Lower lobe of right lung (tissue), 2 donors: ENCODE measurements at regions not wholly inside any gene's neighbourhood (a gene's known extent, or its start where the extent isn't known, plus 50 kb on each side); places are given as distances from the start of the nearest gene placed in this dataset.
A peak's percentile ranks its signal among the peaks of the same experiment; 100 is the strongest.

Experiments used
- ATAC-seq, 2 donors: fragments of 200-7000 bp; cut with Tn5 transposase; one replicate each; pipeline ENCODE4 v1.9.1; 2020 to 2022; ENCODE audit warnings: mild to moderate bottlenecking in 2 of 2, moderate library complexity in 2 of 2
- DNase-seq: peaks from one replicate; pipeline ENCODE4 v3.0.0-alpha.2; 2020
- H3K27ac ChIP-seq: fragments of 200-600 bp; one replicate; pipeline ENCODE4 v1.8.0; 2022
- H3K27me3 ChIP-seq: fragments of 200-600 bp; one replicate; pipeline ENCODE4 v1.8.0; 2022; ENCODE audit warnings: low read depth
- H3K36me3 ChIP-seq: fragments of 200-600 bp; one replicate; pipeline ENCODE4 v1.8.0; 2022; ENCODE audit warnings: mild to moderate bottlenecking
- H3K4me1 ChIP-seq: fragments of 200-600 bp; one replicate; pipeline ENCODE4 v1.8.0; 2022
- H3K4me3 ChIP-seq: fragments of 200-600 bp; one replicate; pipeline ENCODE4 v1.8.0; 2022; ENCODE audit warnings: mild to moderate bottlenecking
- H3K9me3 ChIP-seq: fragments of 200-600 bp; one replicate; pipeline ENCODE4 v1.8.0; 2022
- CTCF ChIP-seq: fragments of 200-600 bp; IDR thresholded peaks from one replicate; pipeline ENCODE4 v1.8.0; 2022; ENCODE audit warnings: antibody characterized with exemption, mild to moderate bottlenecking
- intact Hi-C: fragments of 100-400 bp; cut with DNase I; formaldehyde crosslinking; loops from one replicate; pipeline ENCODE4 v1.11.0; 2022
- donor health status: DM: no; HTN: yes; CAD: no; lungs with severe emphysema.

- Histone ChIP-seq H3K27ac (no peak overlapping the region), H3K27me3 (peaks cover 3% of the 10 kb centered on the region), H3K4me1 (no peaks in the 10 kb centered on the region), H3K36me3 (no peaks in the 10 kb centered on the region), H3K4me3 (no peak overlapping the region), H3K9me3 (no peaks in the 10 kb centered on the region)
- ATAC-seq, result no peak
- no peak for TF ChIP-seq CTCF
- no peak for DNase-seq
- intact Hi-C loops, result no loop called here
Observed at GRCh38 chr10:83984256-83984640, 155.1 kb upstream of the GHITM start.

GRCh38 chr10:83986800-83987199 is 152.5 kb upstream of the GHITM start:
- Histone ChIP-seq H3K27me3 (peaks cover 3% of the 10 kb centered on the region), H3K36me3 (no peaks in the 10 kb centered on the region), H3K4me1 (no peaks in the 10 kb centered on the region), H3K9me3 (no peaks in the 10 kb centered on the region), H3K4me3 (no peak overlapping the region), H3K27ac (no peak overlapping the region)
- no peak for TF ChIP-seq CTCF
- DNase-seq (no peak), ATAC-seq (no peak)
- intact Hi-C loops, result no loop called here

- peaks cover 3% of the 10 kb centered on the region for H3K27me3 ChIP-seq
- DNase-seq (no peak), ATAC-seq (no peak)
- no peak for TF ChIP-seq CTCF
- no peak overlapping the region for H3K4me3 ChIP-seq
- H3K36me3 ChIP-seq, result no peaks in the 10 kb centered on the region
- H3K4me1 ChIP-seq, result no peaks in the 10 kb centered on the region
- intact Hi-C loops, result no loop called here
- no peaks in the 10 kb centered on the region for H3K9me3 ChIP-seq
- H3K27ac ChIP-seq, result no peak overlapping the region
Observed at GRCh38 chr10:83987216-83987615, 152.1 kb upstream of the GHITM start.

GRCh38 chr10:83988435-83988834 is 150.9 kb upstream of the GHITM start:
- H3K36me3 ChIP-seq, result no peaks in the 10 kb centered on the region
- no peak for TF ChIP-seq CTCF
- no peak overlapping the region for H3K4me3 ChIP-seq
- no peaks in the 10 kb centered on the region for H3K9me3 ChIP-seq
- intact Hi-C loops, result no loop called here
- no peak for ATAC-seq
- no peak overlapping the region for H3K27ac ChIP-seq
- no peak for DNase-seq
- peaks cover 3% of the 10 kb centered on the region for H3K27me3 ChIP-seq
- H3K4me1 ChIP-seq, result no peaks in the 10 kb centered on the region

GRCh38 chr10:83990126-83990525 is 149.2 kb upstream of the GHITM start:
- DNase-seq, result no peak
- peak; percentile 57 to 68 for ATAC-seq
- Histone ChIP-seq H3K27me3 (peaks cover 3% of the 10 kb centered on the region), H3K4me3 (no peak overlapping the region), H3K27ac (no peak overlapping the region), H3K9me3 (no peaks in the 10 kb centered on the region), H3K36me3 (no peaks in the 10 kb centered on the region), H3K4me1 (no peaks in the 10 kb centered on the region)
- intact Hi-C loops, result no loop called here
- no peak for TF ChIP-seq CTCF
